ENCODE measurements at regions not wholly inside any gene's neighbourhood (a gene's known extent, or its start where the extent isn't known, plus 50 kb on each side); places are given as distances from the start of the nearest gene placed in this dataset.

- TF ChIP-seq REST (IDR thresholded peaks at IDR 0.05; ENCODE audit: low read depth) (no peak), EGR1 (IDR thresholded peaks at IDR 0.05) (no peak), CREB1 (IDR thresholded peaks at IDR 0.05; ENCODE audit: low read depth) (no peak), YY1 (IDR thresholded peaks at IDR 0.05; ENCODE audit: low read depth) (no peak), TAF1 (IDR thresholded peaks at IDR 0.05; ENCODE audit: low read depth) (no peak), MAX (IDR thresholded peaks at IDR 0.05) (no peak), EP300 (IDR thresholded peaks at IDR 0.05; ENCODE audit: borderline replicate concordance) (no peak), USF1 (IDR thresholded peaks at IDR 0.05) (no peak), RAD21 (IDR thresholded peaks at IDR 0.05; ENCODE audit: low read depth) (no peak), FOXM1 (IDR thresholded peaks at IDR 0.05; ENCODE audit: borderline replicate concordance, low read depth) (no peak), NFIC (IDR thresholded peaks at IDR 0.05) (no peak), TCF12 (IDR thresholded peaks at IDR 0.05; ENCODE audit: low read depth) (no peak)
Measured at GRCh38 chrX:39564751-39565150, 533.0 kb downstream of the BCOR start.

Data from Ishikawa (cell line).